8988T (cell line): ENCODE measurements at regions not wholly inside any gene's neighbourhood (a gene's known extent, or its start where the extent isn't known, plus 50 kb on each side); places are given as distances from the start of the nearest gene placed in this dataset.
"Not testable (repeated sequence)": the region's sequence is repeated elsewhere in the genome, so short reads cannot be mapped to it uniquely, and the experiment has no call there.

ENCODE experiments used
- DNase-seq: peaks from one replicate; pipeline ENCODE4 v3.0.0; 2011

GRCh38 chr4:159859656-159860148 is 756.8 kb downstream of the RAPGEF2 start:
- no peak for DNase-seq

DNA sequence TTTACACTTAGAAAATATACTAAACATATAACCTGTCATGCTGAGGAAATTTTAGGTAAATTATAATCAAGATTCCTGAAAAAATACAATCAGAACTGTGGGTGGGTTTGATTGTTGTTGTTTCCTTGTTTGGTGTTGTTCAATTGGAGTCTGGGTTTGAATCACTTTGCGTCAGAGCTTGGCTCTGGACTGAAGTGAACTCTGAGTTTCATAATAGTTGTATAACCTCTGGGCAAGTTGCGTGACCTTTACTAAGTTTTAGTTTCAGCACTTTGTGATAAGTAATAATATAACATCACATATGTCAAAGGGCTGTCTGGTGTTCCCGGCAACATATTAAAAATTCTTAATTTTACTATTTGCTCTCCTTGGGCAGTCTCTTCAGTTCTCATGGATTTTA is 758.1 kb downstream of the RAPGEF2 start:
- no peak for DNase-seq

- DNase-seq = no peak
Observed at GRCh38 chr4:159864337-159864736, 761.5 kb downstream of the RAPGEF2 start.

- DNase-seq = no peak
Observed at GRCh38 chr4:159867673-159868072, 764.8 kb downstream of the RAPGEF2 start.

- not testable (repeated sequence) for DNase-seq
Observed at GRCh38 chr4:159868936-159869335, 766.1 kb downstream of the RAPGEF2 start.

DNA sequence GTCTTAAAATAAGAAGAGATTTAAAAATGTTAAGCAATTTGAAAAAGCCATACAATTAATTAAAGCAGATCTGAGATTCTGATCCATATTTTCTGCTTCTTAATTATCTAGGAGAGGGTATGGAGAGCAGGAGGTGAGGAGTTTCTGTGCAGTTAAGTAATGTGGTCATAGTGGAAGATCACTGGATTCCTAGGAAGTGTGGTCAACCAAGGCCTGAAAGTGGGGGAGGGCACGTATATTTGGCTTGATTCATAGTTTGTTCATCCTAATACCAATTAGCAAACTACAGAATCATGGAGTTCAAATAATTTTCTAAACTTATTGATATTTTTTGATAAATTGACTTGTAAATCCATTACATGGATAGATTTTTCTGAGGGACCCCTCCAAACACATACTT is 768.3 kb downstream of the RAPGEF2 start:
- no peak for DNase-seq

GRCh38 chr4:159881158-159881557 is 778.3 kb downstream of the RAPGEF2 start:
- DNase-seq = no peak

- DNase-seq = no peak
Observed at GRCh38 chr4:159884989-159885388, 782.1 kb downstream of the RAPGEF2 start.

DNA sequence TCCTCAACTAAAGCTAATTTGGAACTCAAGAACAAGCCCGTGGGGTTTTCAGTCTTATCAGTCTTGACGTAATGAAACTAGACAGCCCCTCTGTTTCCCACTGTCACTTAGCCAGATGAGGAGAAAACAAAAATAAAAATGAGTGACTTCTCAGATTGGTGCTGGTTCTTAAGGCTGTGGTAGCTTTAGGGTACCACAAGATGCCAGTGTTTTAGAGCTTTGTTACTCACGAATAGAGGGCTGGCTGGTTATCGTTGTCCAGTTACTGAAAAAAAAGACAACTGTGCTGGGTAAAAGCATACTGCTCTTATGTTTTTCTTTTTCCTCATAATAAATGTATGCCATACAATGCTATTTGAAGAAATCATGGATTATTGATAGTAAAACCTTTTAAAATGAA is 796.7 kb downstream of the RAPGEF2 start:
- DNase-seq = no peak

DNA sequence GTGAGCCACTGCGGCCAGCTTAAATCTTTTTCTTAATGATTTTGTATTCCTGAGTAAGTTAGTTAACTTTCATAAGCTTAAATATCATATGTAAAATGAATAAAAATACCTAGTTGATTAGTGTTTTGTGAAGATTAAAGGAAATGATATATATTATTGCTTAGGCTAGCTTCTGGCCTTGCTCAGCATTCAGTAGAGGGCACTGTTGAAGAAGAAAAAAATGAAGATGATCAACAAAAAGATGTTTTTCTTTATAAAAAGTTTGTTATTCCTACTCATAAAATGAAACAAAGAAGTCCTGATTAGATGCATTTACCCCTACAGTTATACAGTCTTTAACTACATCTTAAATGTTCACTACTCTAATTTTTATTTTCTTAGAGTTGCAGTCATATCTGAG is 797.7 kb downstream of the RAPGEF2 start:
- no peak for DNase-seq

DNA sequence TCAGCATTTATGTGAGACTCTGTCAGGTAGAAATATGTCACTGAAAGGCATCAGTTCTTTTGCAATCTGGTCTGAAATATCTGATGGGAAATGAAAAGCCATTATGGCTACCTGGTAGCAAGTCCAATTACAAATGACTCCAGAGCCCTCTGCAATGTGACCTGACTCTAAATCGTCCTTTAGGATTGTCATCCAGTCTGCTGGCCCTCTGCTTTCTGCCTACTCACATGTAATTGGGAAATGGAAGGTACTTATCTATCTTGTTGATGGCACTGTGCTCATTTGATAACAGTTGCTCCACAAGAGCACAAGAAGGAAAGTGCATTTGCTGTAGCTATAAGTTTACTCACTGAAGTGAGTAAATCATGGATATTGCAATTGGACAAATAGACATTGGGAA is 799.8 kb downstream of the RAPGEF2 start:
- no peak for DNase-seq

- no peak for DNase-seq
Observed at GRCh38 chr4:159904906-159905305, 802.0 kb downstream of the RAPGEF2 start.

- DNase-seq = no peak
Observed at GRCh38 chr4:159906051-159906450, 803.2 kb downstream of the RAPGEF2 start.

DNA sequence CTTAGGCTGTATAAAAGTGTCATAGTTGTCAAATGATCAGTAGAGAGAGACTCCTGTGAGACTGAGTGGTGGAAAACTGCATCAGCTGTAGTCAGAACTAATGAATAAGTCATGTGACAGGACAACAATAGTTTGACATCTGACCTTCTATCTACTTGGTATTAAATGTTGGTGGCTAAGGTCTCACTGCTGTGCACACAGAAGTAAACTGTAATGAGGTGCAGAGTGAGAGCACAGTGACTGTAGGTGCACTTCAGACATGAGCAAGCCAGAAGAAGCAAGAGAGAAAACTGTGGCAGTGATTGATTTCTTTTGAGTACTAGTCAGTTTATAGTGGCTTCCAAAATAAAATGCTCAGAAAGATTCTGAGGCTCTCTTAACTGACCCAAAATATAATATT is 803.6 kb downstream of the RAPGEF2 start:
- DNase-seq = no peak

DNA sequence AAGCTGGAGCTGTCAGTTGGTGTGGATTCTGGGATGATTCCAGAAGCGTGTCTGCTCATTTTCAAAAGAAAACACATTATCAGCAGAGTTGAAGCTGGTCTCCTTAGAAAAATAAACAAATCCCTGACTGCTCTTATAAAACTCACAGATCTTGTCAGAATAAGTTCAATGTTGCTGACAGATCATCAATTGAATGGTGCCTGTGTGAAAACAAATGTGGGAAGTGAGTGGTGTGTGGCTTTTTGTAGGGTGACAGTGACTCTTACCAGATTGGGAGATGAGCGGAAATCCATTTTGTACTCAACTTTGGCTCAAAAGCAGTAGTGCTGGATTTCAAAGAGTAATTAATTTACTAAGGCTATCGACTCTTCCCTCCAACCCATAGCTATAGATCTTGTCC is 807.8 kb downstream of the RAPGEF2 start:
- no peak for DNase-seq

DNA sequence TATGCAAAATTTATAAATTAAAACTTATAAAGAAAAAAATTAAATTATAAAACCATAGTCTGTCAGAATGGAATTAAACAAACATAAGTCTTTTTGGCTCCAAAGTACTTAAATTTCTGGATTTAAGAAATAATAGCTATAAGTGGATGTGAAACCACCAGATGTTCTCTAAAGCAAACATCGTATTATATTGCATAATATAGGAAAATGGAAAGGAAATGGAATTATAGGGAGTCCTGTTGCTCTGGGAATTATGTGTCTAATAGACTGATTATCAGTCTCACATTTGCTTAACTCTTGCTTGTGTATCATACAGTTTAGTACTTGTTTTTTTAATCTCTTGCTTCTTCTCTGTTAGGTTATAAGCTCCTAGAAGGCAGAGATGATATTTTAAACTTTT is 819.2 kb downstream of the RAPGEF2 start:
- no peak for DNase-seq

- no peak for DNase-seq
Observed at GRCh38 chr4:159925770-159926169, 822.9 kb downstream of the RAPGEF2 start.

DNA sequence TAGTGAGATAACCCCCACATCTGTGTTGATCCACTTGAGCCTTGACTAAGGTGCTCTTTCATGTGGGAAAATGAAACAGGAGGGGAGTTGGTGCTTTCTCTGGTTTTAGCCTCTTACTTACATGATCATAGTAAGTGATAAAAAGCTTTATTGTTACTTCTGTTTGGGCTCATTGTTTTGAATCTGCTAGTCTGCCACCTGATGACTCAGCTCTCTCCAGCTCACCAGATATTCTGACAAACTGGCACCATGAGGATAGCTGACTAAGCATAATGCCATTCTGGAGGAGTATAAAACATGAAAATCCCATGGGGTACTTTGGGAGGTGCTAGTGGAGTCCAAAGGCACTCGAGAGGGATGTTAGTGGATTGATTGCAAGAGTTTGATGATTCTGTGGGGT is 824.0 kb downstream of the RAPGEF2 start:
- DNase-seq = no peak

DNA sequence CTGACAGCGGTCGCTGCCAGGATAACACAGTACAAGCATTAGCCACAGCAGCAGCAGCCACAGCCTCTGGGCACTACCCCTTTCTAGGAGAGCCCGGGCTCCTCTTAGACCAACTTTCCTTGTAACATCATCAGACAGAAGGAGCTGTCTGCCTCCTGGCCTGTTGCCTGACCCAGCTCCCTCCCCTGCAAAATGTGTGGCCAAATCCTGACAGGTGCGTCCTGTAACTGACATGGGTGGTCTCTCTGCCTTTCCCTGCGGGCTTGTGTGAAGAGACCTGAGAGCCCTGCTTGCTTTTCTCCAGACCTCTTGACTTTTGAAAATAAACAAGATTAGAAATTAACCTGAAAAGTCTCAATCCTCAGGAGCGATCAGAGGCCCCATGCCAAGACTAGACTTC is 824.9 kb downstream of the RAPGEF2 start:
- DNase-seq = no peak

DNA sequence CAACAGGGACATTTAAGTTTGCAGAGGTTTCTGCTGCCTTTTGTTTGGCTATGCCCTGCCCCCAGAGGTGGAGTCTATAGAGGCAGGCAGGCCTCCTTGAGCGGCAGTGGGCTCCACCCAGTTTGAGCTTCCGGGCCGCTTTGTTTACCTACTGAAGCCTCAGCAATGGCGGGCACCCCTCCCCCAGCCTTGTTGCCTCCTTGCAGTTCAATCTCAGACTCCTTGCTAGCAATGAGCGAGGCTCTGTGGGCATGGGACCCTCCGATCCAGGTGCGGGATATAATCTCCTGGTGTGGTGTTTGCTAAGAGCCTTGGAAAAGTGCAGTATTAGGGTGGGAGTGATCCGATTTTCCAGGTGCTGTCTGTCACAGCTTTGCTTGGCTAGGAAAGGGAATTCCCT is 831.7 kb downstream of the RAPGEF2 start:
- not testable (repeated sequence) for DNase-seq

GRCh38 chr4:159937595-159937994 is 834.7 kb downstream of the RAPGEF2 start:
- no peak for DNase-seq

GRCh38 chr4:159939681-159940080 is 836.8 kb downstream of the RAPGEF2 start:
- DNase-seq = not testable (repeated sequence)

- DNase-seq = no peak
Observed at GRCh38 chr4:159941076-159941475, 838.2 kb downstream of the RAPGEF2 start.

DNA sequence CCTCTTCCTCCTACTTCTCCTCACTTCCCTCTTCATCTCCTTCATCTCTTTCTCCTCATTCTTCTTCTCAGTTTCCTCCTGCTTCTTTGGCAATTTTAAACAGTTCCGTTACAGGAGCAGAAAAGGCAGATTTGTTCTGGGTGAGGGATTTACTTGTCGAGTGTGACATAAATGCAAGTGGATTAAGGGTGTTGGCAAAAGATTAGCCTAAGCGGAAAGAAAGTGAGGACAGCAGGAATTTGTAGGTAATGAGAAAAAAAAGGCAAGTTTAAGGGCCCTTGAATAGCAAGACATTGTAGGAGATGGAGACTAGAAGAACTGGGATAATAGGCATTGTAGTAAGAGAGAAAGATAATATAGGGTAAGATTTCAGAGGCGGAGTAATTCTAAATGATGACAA is 841.6 kb downstream of the RAPGEF2 start:
- no peak for DNase-seq

DNA sequence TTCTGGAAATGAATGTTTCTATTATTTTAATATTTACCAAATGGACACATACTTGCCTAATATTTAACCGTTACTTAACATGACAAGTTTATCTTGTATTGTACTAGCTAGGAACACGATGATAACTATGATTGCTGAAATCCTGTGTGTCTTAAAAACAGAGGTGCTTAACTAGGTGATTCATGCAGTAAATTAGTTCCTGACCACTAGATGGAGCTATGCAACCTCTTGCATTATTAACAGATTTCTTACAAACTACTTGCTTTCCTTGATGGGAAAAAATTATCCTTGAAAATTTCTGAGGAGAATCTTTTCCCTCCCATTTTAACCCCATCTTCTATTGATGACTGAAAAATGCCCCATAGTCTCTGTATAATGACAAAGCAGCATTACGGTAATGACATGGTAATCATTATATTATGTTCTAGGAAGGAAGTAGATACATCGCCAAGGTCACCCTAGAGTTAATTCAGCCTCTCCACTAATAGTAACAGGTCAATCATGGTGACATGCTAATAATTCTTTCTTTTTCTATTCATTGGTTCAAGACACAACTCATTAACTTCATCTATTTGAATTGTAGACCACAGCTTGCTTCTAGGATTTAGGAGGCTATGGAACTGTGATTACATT is 844.2 kb downstream of the RAPGEF2 start:
- DNase-seq = no peak
